ENCODE measurements at regions not wholly inside any gene's neighbourhood (a gene's known extent, or its start where the extent isn't known, plus 50 kb on each side); places are given as distances from the start of the nearest gene placed in this dataset.

DNA sequence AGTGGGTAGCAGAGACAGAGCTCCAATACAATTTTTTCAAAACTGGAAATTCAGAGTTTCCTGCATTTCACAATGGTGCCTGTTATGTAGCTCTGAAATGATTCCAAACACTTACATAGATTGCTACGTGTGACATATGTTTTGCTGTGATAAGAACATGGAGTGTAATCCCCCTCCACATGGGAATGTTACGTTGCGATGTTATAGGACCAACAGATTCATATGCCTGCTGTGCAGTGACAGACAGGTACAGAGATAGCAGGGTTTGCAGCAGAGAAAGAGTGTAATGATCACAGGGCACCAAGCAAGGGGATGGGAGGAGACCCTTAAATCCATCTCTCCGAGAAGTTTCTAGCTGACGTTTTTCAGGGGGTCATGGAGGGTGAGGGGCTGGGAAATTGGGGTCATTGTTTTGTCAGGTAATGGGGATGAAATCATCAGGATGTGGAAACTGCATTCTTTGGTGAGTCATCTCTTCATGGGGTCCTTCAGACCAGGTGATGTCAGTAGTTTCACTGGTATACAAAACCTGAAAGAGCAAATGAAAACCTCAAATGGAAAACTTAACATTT, 76.6 kb upstream of the OSBPL8 start:
- TF ChIP-seq POLR2AphosphoS5 (IDR thresholded peaks at IDR 0.05) = no peak
- TF ChIP-seq, protein P1, sequence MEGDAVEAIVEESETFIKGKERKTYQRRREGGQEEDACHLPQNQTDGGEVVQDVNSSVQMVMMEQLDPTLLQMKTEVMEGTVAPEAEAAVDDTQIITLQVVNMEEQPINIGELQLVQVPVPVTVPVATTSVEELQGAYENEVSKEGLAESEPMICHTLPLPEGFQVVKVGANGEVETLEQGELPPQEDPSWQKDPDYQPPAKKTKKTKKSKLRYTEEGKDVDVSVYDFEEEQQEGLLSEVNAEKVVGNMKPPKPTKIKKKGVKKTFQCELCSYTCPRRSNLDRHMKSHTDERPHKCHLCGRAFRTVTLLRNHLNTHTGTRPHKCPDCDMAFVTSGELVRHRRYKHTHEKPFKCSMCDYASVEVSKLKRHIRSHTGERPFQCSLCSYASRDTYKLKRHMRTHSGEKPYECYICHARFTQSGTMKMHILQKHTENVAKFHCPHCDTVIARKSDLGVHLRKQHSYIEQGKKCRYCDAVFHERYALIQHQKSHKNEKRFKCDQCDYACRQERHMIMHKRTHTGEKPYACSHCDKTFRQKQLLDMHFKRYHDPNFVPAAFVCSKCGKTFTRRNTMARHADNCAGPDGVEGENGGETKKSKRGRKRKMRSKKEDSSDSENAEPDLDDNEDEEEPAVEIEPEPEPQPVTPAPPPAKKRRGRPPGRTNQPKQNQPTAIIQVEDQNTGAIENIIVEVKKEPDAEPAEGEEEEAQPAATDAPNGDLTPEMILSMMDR (IDR thresholded peaks at IDR 0.05) = no peak
- no peak for TF ChIP-seq POLR2A (IDR thresholded peaks at IDR 0.05)
- no peak for TF ChIP-seq EP300 (IDR thresholded peaks at IDR 0.05)
